GM12872 (cell line): ENCODE measurements at regions not wholly inside any gene's neighbourhood (a gene's known extent, or its start where the extent isn't known, plus 50 kb on each side); places are given as distances from the start of the nearest gene placed in this dataset.

ENCODE experiments used
- TF ChIP-seq, protein P1 (sequence below): IDR thresholded peaks from 3 replicates; pipeline ENCODE4 v1.5.1; 2011; ENCODE audit warnings: low read depth, mild to moderate bottlenecking, low read length, moderate library complexity; ENCODE audit not compliant: insufficient read depth

DNA sequence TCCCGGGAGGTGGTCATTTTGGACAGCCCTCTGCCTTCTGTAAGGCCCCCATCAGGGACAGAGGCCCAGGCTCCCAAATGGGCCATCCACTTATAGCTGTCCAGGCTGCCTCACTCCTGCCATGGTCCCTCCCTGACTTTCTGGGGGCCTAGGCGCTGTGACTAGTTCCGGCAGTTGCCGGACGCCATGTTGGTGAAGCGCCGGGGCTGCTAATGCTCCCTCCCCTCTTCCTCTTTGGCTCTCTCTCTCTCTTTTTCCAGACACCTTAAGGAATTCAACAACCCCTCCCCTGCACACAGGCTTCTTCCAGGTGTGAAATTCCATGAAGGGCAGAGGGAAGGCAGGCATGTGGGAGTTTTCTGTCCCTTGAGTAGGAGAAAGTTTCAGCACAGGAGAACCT, 445.6 kb downstream of the SOX6 start:
- TF ChIP-seq, protein P1, sequence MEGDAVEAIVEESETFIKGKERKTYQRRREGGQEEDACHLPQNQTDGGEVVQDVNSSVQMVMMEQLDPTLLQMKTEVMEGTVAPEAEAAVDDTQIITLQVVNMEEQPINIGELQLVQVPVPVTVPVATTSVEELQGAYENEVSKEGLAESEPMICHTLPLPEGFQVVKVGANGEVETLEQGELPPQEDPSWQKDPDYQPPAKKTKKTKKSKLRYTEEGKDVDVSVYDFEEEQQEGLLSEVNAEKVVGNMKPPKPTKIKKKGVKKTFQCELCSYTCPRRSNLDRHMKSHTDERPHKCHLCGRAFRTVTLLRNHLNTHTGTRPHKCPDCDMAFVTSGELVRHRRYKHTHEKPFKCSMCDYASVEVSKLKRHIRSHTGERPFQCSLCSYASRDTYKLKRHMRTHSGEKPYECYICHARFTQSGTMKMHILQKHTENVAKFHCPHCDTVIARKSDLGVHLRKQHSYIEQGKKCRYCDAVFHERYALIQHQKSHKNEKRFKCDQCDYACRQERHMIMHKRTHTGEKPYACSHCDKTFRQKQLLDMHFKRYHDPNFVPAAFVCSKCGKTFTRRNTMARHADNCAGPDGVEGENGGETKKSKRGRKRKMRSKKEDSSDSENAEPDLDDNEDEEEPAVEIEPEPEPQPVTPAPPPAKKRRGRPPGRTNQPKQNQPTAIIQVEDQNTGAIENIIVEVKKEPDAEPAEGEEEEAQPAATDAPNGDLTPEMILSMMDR, result no peak

- TF ChIP-seq, protein P1, result no peak
These were observed 444.8 kb downstream of the SOX6 start for GRCh38 chr11:15911377-15912044.

DNA sequence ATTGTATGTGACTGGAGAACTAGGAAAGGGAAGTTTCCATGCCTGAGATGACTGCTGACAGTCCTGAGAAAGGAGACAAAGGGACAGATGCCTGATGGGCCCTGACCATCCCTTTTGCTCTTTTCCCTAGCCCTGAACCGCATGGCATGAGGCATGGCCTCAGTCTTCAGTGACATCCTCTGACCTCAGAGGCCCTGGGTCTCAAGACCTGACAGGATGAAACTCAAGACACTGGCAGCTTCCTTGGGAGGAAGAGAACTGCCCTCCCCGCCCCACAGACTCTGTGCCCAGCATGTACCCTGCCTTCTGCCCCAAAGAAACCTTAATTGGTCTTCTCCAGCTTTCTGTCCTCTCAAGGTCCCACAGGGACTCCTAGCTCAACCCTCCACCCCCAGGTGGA, 444.1 kb downstream of the SOX6 start:
- TF ChIP-seq, protein P1, result no peak

DNA sequence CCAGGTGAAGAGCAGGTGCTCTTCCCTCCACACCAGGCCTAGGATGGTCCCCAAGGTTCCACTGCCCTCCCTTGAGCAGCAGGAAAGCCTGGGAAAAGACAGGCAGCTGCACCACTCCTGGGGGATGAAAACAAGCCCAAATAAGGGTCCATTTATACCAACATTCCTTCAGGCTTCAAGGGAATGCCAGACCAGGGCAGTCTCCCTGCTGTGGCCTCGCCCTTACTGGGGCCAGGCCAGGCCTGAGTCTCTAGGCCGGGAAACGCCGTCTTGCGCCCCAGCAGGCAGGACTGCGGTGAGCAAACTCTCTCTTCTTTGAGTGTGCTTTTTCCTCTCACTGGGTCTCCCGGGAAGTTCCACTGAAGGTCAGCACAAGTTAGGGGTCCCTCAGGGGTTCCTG, 443.5 kb downstream of the SOX6 start:
- TF ChIP-seq, protein P1, result no peak

- TF ChIP-seq, protein P1, result no peak
These were observed 443.1 kb downstream of the SOX6 start for GRCh38 chr11:15913261-15913660.
